Neural cell (in vitro differentiated cells): ENCODE measurements at regions not wholly inside any gene's neighbourhood (a gene's known extent, or its start where the extent isn't known, plus 50 kb on each side); places are given as distances from the start of the nearest gene placed in this dataset.

Experiments used
- H2AFZ ChIP-seq: fragments of 200-600, 300-800 bp; sonication (generic), shearing (Covaris generic); 2 replicates; pipeline ENCODE4 v1.6.0; 2014; ENCODE audit warnings: low read depth, mild to moderate bottlenecking, antibody characterized with exemption, low read length, moderate library complexity
- H3F3A ChIP-seq: fragments of 200-600 bp; shearing (Covaris generic); 2 replicates; pipeline ENCODE4 v1.6.1; 2016; ENCODE audit warnings: mild to moderate bottlenecking, moderate library complexity, mixed read lengths, antibody characterized with exemption, low read length; ENCODE audit not compliant: insufficient read depth, poor library complexity, severe bottlenecking
- H3K27ac ChIP-seq: fragments of 200-600, 300-800 bp; sonication (generic), shearing (Covaris generic); 2 replicates; pipeline ENCODE4 v1.5.1; 2014; ENCODE audit warnings: mild to moderate bottlenecking, low read length, moderate library complexity
- H3K27me3 ChIP-seq: fragments of 300-800, 200-600 bp; sonication (generic), shearing (Covaris generic); 2 replicates; pipeline ENCODE4 v1.6.0; 2014; ENCODE audit warnings: mild to moderate bottlenecking, low read depth, low read length, moderate library complexity; ENCODE audit not compliant: insufficient read depth
- H3K36me3 ChIP-seq: fragments of 300-800, 200-600 bp; sonication (generic), shearing (Covaris generic); 2 replicates; pipeline ENCODE4 v1.5.1; 2014; ENCODE audit warnings: mild to moderate bottlenecking, antibody characterized with exemption, low read length, moderate library complexity; ENCODE audit not compliant: insufficient read depth
- H3K4me2 ChIP-seq: fragments of 300-800, 200-600 bp; sonication (generic), shearing (Covaris generic); 2 replicates; pipeline ENCODE4 v1.6.0; 2014; ENCODE audit warnings: mild to moderate bottlenecking, low read length
- H3K4me3 ChIP-seq: fragments of 300-800, 200-600 bp; sonication (generic), shearing (Covaris generic); 2 replicates; pipeline ENCODE4 v1.5.1; 2014; ENCODE audit warnings: mild to moderate bottlenecking, low read length, moderate library complexity
- H3K79me2 ChIP-seq: fragments of 200-600 bp; shearing (Covaris generic); replicated peaks from 2 replicates; pipeline ENCODE4 v1.6.0; 2014; ENCODE audit warnings: mild to moderate bottlenecking, low read length, moderate library complexity; ENCODE audit not compliant: insufficient read depth
- H3K9ac ChIP-seq: fragments of 300-800, 200-600 bp; sonication (generic), shearing (Covaris generic); 2 replicates; pipeline ENCODE4 v1.6.1; 2016; ENCODE audit warnings: mild to moderate bottlenecking, low read length, mixed read lengths
- H3K9me2 ChIP-seq: fragments of 200-600 bp; shearing (Covaris generic); 2 replicates; pipeline ENCODE4 v1.6.1; 2016; ENCODE audit warnings: mild to moderate bottlenecking, low read length, mixed read lengths; ENCODE audit not compliant: insufficient read depth
- H3K9me3 ChIP-seq: fragments of 200-600, 300-800 bp; sonication (generic), shearing (Covaris generic); 2 replicates; pipeline ENCODE4 v1.6.1; 2016; ENCODE audit warnings: mild to moderate bottlenecking, mixed run types, low read length, moderate library complexity, mixed read lengths
- H4K20me1 ChIP-seq: fragments of 200-600 bp; shearing (Covaris generic); 2 replicates; pipeline ENCODE4 v1.6.1; 2016; ENCODE audit warnings: mild to moderate bottlenecking, mixed run types; ENCODE audit not compliant: insufficient read depth
- EP300 ChIP-seq: fragments of 450-650 bp; conservative IDR thresholded peaks from 2 replicates; pipeline ENCODE4 v1.6.1; 2014; ENCODE audit warnings: antibody characterized with exemption, mild to moderate bottlenecking, moderate library complexity; ENCODE audit not compliant: poor library complexity, severe bottlenecking
- EZH2 ChIP-seq: fragments of 200-600, 300-800 bp; shearing (Covaris generic), sonication (generic); IDR thresholded peaks from 2 replicates; pipeline ENCODE4 v1.6.1; 2014; ENCODE audit warnings: antibody characterized with exemption, low read length, borderline replicate concordance, mild to moderate bottlenecking; ENCODE audit not compliant: insufficient read depth, poor library complexity, severe bottlenecking
- MXI1 ChIP-seq: fragments of 450-650 bp; conservative IDR thresholded peaks from 2 replicates; pipeline ENCODE4 v1.6.1; 2014; ENCODE audit warnings: antibody characterized with exemption, mild to moderate bottlenecking; ENCODE audit not compliant: poor library complexity, severe bottlenecking
- POLR2AphosphoS5 ChIP-seq: IDR thresholded peaks from 2 replicates; pipeline ENCODE4 v1.6.1; 2012
- RAD21 ChIP-seq: fragments of 450-650 bp; conservative IDR thresholded peaks from 2 replicates; pipeline ENCODE4 v1.6.1; 2014; ENCODE audit warnings: antibody characterized with exemption, mild to moderate bottlenecking, moderate library complexity
- SMC3 ChIP-seq: fragments of 450-650 bp; conservative IDR thresholded peaks from 2 replicates; pipeline ENCODE4 v1.6.1; 2014; ENCODE audit warnings: antibody characterized with exemption, mild to moderate bottlenecking, moderate library complexity; ENCODE audit not compliant: poor library complexity
- TAF1 ChIP-seq: IDR thresholded peaks from 2 replicates; pipeline ENCODE4 v1.6.1; 2012; ENCODE audit warnings: low read depth
- TF ChIP-seq, protein P1 (sequence below): fragments of 450-650 bp; IDR thresholded peaks from 2 replicates; pipeline ENCODE4 v1.5.1; 2014; ENCODE audit warnings: antibody characterized with exemption, mild to moderate bottlenecking, moderate library complexity; ENCODE audit not compliant: poor library complexity, severe bottlenecking
- TF ChIP-seq, protein P2 (sequence below): IDR thresholded peaks from 2 replicates; pipeline ENCODE4 v1.6.1; 2012; ENCODE audit warnings: borderline replicate concordance

DNA sequence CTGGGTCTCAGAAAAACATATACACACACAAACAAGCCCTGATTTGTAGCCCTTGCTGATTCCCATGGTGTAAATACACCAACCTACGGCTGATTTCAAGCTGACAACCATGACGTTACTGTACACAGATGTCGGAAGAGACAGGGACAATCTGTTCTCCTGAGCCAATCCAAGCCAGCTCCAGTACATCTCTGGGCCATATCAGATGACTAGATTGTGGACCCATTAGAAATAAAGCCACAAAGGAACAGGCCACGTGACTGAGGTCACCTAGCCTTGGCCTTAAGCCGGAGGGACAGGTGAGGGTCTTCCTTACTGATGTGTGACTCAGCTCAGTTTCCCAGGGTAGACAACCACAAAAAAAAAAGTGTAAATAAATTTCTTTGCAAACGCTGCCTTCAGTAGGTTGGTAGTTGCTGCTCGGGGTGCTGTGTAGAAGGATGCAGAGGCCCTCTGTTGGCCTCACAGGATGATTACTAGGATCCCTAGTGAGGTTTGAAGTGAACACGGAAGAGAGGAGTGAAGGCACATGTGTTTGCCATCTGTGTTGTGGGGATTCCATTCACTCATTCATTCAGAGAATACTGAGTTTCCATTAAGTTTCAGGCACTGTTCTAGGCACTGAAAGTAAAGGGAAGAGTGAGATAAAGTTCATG lies 99.0 kb upstream of the LARGE1 start:
- Histone ChIP-seq H3K27me3 (no peaks in the 10 kb centered on the region), H3K79me2 (no peaks in the 10 kb centered on the region), H3K4me3 (no peak overlapping the region), H3K4me2 (no peak overlapping the region), H4K20me1 (no peaks in the 10 kb centered on the region), H3K27ac (no peak overlapping the region), H3K36me3 (no peaks in the 10 kb centered on the region), H2AFZ (no peak overlapping the region), H3K9me3 (no peaks in the 10 kb centered on the region), H3K9ac (no peak overlapping the region), H3K9me2 (no peaks in the 10 kb centered on the region), H3F3A (no peaks in the 10 kb centered on the region)
- no peak for TF ChIP-seq SMC3
- TF ChIP-seq, protein P1, sequence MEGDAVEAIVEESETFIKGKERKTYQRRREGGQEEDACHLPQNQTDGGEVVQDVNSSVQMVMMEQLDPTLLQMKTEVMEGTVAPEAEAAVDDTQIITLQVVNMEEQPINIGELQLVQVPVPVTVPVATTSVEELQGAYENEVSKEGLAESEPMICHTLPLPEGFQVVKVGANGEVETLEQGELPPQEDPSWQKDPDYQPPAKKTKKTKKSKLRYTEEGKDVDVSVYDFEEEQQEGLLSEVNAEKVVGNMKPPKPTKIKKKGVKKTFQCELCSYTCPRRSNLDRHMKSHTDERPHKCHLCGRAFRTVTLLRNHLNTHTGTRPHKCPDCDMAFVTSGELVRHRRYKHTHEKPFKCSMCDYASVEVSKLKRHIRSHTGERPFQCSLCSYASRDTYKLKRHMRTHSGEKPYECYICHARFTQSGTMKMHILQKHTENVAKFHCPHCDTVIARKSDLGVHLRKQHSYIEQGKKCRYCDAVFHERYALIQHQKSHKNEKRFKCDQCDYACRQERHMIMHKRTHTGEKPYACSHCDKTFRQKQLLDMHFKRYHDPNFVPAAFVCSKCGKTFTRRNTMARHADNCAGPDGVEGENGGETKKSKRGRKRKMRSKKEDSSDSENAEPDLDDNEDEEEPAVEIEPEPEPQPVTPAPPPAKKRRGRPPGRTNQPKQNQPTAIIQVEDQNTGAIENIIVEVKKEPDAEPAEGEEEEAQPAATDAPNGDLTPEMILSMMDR: no peak
- no peak for TF ChIP-seq RAD21
- no peak for TF ChIP-seq POLR2AphosphoS5
- no peak for TF ChIP-seq EP300
- TF ChIP-seq EZH2: no peak
- TF ChIP-seq, protein P2, sequence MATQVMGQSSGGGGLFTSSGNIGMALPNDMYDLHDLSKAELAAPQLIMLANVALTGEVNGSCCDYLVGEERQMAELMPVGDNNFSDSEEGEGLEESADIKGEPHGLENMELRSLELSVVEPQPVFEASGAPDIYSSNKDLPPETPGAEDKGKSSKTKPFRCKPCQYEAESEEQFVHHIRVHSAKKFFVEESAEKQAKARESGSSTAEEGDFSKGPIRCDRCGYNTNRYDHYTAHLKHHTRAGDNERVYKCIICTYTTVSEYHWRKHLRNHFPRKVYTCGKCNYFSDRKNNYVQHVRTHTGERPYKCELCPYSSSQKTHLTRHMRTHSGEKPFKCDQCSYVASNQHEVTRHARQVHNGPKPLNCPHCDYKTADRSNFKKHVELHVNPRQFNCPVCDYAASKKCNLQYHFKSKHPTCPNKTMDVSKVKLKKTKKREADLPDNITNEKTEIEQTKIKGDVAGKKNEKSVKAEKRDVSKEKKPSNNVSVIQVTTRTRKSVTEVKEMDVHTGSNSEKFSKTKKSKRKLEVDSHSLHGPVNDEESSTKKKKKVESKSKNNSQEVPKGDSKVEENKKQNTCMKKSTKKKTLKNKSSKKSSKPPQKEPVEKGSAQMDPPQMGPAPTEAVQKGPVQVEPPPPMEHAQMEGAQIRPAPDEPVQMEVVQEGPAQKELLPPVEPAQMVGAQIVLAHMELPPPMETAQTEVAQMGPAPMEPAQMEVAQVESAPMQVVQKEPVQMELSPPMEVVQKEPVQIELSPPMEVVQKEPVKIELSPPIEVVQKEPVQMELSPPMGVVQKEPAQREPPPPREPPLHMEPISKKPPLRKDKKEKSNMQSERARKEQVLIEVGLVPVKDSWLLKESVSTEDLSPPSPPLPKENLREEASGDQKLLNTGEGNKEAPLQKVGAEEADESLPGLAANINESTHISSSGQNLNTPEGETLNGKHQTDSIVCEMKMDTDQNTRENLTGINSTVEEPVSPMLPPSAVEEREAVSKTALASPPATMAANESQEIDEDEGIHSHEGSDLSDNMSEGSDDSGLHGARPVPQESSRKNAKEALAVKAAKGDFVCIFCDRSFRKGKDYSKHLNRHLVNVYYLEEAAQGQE: no peak
- TF ChIP-seq MXI1: no peak
- no peak for TF ChIP-seq TAF1

DNA sequence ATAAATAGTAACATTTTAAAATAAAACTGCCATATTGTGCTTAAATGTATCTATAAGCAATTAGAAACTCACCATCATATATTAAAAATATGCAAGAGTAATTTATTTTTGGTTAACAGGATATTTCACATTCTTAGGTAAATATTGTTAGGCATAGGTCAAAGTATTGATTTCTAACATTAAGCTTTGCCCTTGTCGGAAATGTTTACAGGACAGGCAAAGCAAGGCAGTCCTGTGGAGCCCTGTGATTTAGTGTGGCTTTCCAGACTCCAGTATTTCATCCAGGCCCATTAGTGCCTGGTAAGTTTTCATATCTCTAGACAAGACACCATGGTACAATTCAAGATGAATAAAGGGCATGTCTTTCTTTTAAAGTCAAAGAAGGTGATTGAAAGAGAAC lies 114.9 kb upstream of the LARGE1 start:
- no peaks in the 10 kb centered on the region for H4K20me1 ChIP-seq

More for the DNA sequence above, 114.9 kb upstream of the LARGE1 start:
- no peaks in the 10 kb centered on the region for H3K79me2 ChIP-seq
- TF ChIP-seq, protein P1: no peak
- TF ChIP-seq MXI1: no peak
- TF ChIP-seq RAD21: no peak
- TF ChIP-seq, protein P2: no peak
- no peaks in the 10 kb centered on the region for H3K36me3 ChIP-seq
- no peaks in the 10 kb centered on the region for H3F3A ChIP-seq
- H3K27ac ChIP-seq: no peak overlapping the region
- H3K27me3 ChIP-seq: no peaks in the 10 kb centered on the region
- no peak overlapping the region for H3K4me3 ChIP-seq
- no peaks in the 10 kb centered on the region for H3K9me3 ChIP-seq
- H3K4me2 ChIP-seq: no peak overlapping the region
- H3K9ac ChIP-seq: no peak overlapping the region
- no peak overlapping the region for H2AFZ ChIP-seq
- no peaks in the 10 kb centered on the region for H3K9me2 ChIP-seq
